GM12872 (cell line): ENCODE measurements at regions not wholly inside any gene's neighbourhood (a gene's known extent, or its start where the extent isn't known, plus 50 kb on each side); places are given as distances from the start of the nearest gene placed in this dataset.

Experiments
- CTCF ChIP-seq: IDR thresholded peaks from 3 replicates; pipeline ENCODE4 v1.5.1; 2011; ENCODE audit warnings: low read depth, mild to moderate bottlenecking, low read length, moderate library complexity; ENCODE audit not compliant: insufficient read depth

- TF ChIP-seq CTCF: no peak
Observed at GRCh38 chr6:17012421-17013225, 89.2 kb upstream of the STMND1 start.

GRCh38 chr6:17011985-17012384 lies 89.9 kb upstream of the STMND1 start:
- TF ChIP-seq CTCF: no peak

GRCh38 chr6:17007749-17008148 lies 94.1 kb upstream of the STMND1 start:
- no peak for TF ChIP-seq CTCF

GRCh38 chr6:17006543-17006942 lies 95.3 kb upstream of the STMND1 start:
- no peak for TF ChIP-seq CTCF

GRCh38 chr6:17004269-17004668 lies 97.6 kb upstream of the STMND1 start:
- no peak for TF ChIP-seq CTCF

- TF ChIP-seq CTCF: no peak
Observed at GRCh38 chr6:17002123-17002522, 99.7 kb upstream of the STMND1 start.

GRCh38 chr6:17001188-17001587 lies 100.7 kb upstream of the STMND1 start:
- no peak for TF ChIP-seq CTCF
